ENCODE measurements at regions not wholly inside any gene's neighbourhood (a gene's known extent, or its start where the extent isn't known, plus 50 kb on each side); places are given as distances from the start of the nearest gene placed in this dataset.

DNA sequence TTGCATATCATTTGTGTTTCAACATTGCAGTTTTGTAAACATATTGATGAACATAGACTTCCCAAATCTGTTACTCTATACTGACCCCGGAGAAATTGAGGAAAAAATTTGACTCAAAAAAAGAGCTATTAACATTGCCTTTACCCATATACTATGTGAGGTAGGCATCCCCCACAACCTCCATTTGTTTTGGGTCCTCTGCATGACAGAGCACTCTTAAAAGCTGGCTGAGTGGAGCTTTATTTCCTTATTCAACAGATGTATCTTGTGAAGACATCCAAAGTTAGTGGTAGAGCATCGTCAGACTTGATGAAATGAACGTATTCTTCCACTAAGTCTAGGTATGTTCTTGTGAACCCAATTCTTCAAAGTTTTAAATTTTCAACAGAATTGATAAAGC lies 310.5 kb downstream of the CDH9 start:
- TF ChIP-seq, protein P1, sequence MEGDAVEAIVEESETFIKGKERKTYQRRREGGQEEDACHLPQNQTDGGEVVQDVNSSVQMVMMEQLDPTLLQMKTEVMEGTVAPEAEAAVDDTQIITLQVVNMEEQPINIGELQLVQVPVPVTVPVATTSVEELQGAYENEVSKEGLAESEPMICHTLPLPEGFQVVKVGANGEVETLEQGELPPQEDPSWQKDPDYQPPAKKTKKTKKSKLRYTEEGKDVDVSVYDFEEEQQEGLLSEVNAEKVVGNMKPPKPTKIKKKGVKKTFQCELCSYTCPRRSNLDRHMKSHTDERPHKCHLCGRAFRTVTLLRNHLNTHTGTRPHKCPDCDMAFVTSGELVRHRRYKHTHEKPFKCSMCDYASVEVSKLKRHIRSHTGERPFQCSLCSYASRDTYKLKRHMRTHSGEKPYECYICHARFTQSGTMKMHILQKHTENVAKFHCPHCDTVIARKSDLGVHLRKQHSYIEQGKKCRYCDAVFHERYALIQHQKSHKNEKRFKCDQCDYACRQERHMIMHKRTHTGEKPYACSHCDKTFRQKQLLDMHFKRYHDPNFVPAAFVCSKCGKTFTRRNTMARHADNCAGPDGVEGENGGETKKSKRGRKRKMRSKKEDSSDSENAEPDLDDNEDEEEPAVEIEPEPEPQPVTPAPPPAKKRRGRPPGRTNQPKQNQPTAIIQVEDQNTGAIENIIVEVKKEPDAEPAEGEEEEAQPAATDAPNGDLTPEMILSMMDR (IDR thresholded peaks at IDR 0.05; ENCODE audit: insufficient read depth, low read depth, low read length), result no peak
- DNase-seq (ENCODE audit: low read depth), result no peak
- POLR2A ChIA-PET, result no interaction called here
- H3K36me3 ChIP-seq (ENCODE audit: control insufficient read depth, insufficient read depth, low read length), result no peaks in the 10 kb centered on the region
- CTCF ChIA-PET, result interaction anchor here (1.2 kb wide), 1 partner anchor 10 kb away, joined by 3 read pairs; no protein-coding TSS in a partner anchor
- H3K27me3 ChIP-seq (ENCODE audit: control insufficient read depth, insufficient read depth, low read length), result no peaks in the 10 kb centered on the region
- H3K4me3 ChIP-seq (ENCODE audit: low read depth, low read length), result no peak overlapping the region

DNA sequence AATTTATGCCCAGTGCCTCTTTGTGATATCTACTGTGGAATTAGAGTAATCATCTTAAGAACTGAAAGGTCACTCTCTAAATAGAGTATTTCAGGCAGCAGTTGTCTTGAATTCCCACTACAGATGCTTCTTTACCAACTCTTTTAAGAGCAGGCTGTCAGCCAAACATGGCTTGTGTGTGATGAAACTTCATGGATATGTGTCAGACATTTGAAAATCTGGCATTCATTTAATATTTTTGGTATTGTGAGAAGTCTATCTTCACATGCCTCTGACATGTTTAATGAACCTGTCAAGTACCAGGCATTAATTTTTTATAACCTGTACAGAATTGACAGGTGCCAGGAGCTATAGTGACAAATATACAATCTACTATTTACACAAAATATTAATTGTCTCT lies 318.6 kb downstream of the CDH9 start:
- Histone ChIP-seq H3K27me3 (ENCODE audit: control insufficient read depth, insufficient read depth, low read length) (no peaks in the 10 kb centered on the region), H3K4me3 (ENCODE audit: low read depth, low read length) (no peak overlapping the region), H3K36me3 (ENCODE audit: control insufficient read depth, insufficient read depth, low read length) (no peaks in the 10 kb centered on the region)
- TF ChIP-seq, protein P1 (IDR thresholded peaks at IDR 0.05; ENCODE audit: insufficient read depth, low read depth, low read length), result no peak
- DNase-seq (ENCODE audit: low read depth), result no peak
- ChIA-PET CTCF (no interaction called here), POLR2A (no interaction called here)

GRCh38 chr5:26700759-26701384 lies 337.5 kb downstream of the CDH9 start:
- POLR2A ChIA-PET, result no interaction called here
- CTCF ChIA-PET, result no interaction called here
- no peaks in the 10 kb centered on the region for H3K27me3 ChIP-seq (ENCODE audit: control insufficient read depth, insufficient read depth, low read length)

DNA sequence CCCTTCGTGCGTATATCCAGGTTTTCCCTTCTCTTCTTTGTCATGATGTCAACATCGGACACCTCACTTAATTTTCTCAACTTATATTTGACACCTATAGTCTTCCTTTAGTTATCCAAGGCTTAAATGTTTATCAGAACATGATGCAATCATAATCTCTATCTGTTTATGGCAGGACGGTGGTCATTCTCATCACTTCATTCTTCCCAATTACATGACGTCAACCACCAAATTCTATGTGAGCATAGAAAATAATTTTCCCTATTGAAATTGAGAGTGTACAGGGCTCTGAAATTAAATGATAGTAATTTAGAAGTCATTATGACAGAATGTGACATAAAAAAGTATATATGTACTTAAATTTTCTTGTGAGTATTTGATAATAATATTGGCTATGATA lies 345.4 kb downstream of the CDH9 start:
- no peak overlapping the region for H3K4me3 ChIP-seq (ENCODE audit: low read depth, low read length)
- DNase-seq (ENCODE audit: low read depth), result no peak
- CTCF ChIA-PET, result no interaction called here
- POLR2A ChIA-PET, result no interaction called here
- no peaks in the 10 kb centered on the region for H3K36me3 ChIP-seq (ENCODE audit: control insufficient read depth, insufficient read depth, low read length)
- H3K27me3 ChIP-seq (ENCODE audit: control insufficient read depth, insufficient read depth, low read length), result no peaks in the 10 kb centered on the region
- TF ChIP-seq, protein P1 (IDR thresholded peaks at IDR 0.05; ENCODE audit: insufficient read depth, low read depth, low read length), result no peak

More at GRCh38 chr5:26700759-26701384, 337.5 kb downstream of the CDH9 start:
- no peak for DNase-seq (ENCODE audit: low read depth)
- Histone ChIP-seq H3K36me3 (ENCODE audit: control insufficient read depth, insufficient read depth, low read length) (no peaks in the 10 kb centered on the region), H3K4me3 (ENCODE audit: low read depth, low read length) (no peak overlapping the region)
- TF ChIP-seq, protein P1 (IDR thresholded peaks at IDR 0.05; ENCODE audit: insufficient read depth, low read depth, low read length), result no peak

DNA sequence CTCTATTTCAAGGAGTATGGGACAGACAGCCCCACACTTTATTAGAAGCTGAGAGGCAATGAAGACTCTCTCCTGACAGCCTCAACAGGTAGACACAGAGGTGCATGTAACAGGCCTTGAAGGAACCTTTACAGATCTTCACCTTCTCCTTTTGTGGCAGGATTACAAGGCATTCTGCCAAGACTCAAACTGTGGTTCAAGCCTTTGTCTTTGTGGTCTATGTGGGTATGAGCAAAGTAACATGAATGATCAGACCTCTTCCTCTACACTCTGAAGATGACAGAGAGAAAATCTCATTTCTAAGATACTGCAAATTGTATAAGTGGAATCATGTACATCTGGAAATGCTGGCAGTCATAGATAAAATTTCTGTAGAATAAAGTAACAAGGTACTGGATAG lies 346.9 kb downstream of the CDH9 start:
- Histone ChIP-seq H3K36me3 (ENCODE audit: control insufficient read depth, insufficient read depth, low read length) (no peaks in the 10 kb centered on the region), H3K27me3 (ENCODE audit: control insufficient read depth, insufficient read depth, low read length) (no peaks in the 10 kb centered on the region), H3K4me3 (ENCODE audit: low read depth, low read length) (no peak overlapping the region)
- DNase-seq (ENCODE audit: low read depth), result no peak
- TF ChIP-seq, protein P1 (IDR thresholded peaks at IDR 0.05; ENCODE audit: insufficient read depth, low read depth, low read length), result no peak
- CTCF ChIA-PET, result no interaction called here
- POLR2A ChIA-PET, result no interaction called here
